Endothelial cell of umbilical vein (primary cell): ENCODE measurements at regions not wholly inside any gene's neighbourhood (a gene's known extent, or its start where the extent isn't known, plus 50 kb on each side); places are given as distances from the start of the nearest gene placed in this dataset.

ENCODE experiments used
- BruUV-seq: library from RNA; stranded (reverse); fragments of 400-500 nt; replicated peaks from 2 replicates; lab custom pipeline; 2021; lab: Mats Ljungman, UMichigan
- CTCF ChIA-PET: fragments of 300-600, 350-600 bp; sonication (Branson Sonifier 250); formaldehyde crosslinking; loops from one replicate; lab custom pipeline; 2021; ENCODE audit warnings: antibody characterized with exemption, inconsistent platforms; lab: Charles Lee
- POLR2A ChIA-PET: fragments of 300-600, 350-600 bp; sonication (Branson Sonifier 250); formaldehyde crosslinking; loops from one replicate; lab custom pipeline; 2021; ENCODE audit warnings: antibody characterized with exemption, inconsistent platforms; lab: Charles Lee
- DNase-seq: peaks from one replicate; pipeline ENCODE4 v3.0.0-alpha.2; 2011; ENCODE audit warnings: low read depth, low spot score
- FAIRE-seq: peaks from 2 replicates; lab custom pipeline; 2011; peaks lifted over from hg19 to GRCh38; lab: Jason Lieb, UNC
- H2AFZ ChIP-seq: 2 replicates; pipeline ENCODE4 v1.6.0; 2012; ENCODE audit warnings: low read depth, low read length, control low read depth, inconsistent platforms
- H3K27ac ChIP-seq: 2 replicates; pipeline ENCODE4 v1.5.1; 2011; ENCODE audit warnings: low read depth, mild to moderate bottlenecking, control low read depth, low read length, moderate library complexity; ENCODE audit not compliant: insufficient read depth
- H3K27me3 ChIP-seq, 2 experiments: 2 replicates each; pipeline versions ENCODE4 v1.6.0 to v1.6.1; 2011; ENCODE audit warnings: low read length in 2 of 2, mixed read lengths in 1 of 2; ENCODE audit not compliant: control insufficient read depth in 2 of 2, insufficient read depth in 2 of 2
- H3K36me3 ChIP-seq, 2 experiments: 2 replicates in 1 of 2; 3 replicates in 1 of 2; pipeline ENCODE4 v1.5.1; 2011; ENCODE audit warnings: low read length in 2 of 2, mild to moderate bottlenecking in 1 of 2, moderate library complexity in 1 of 2; ENCODE audit not compliant: control insufficient read depth in 2 of 2, insufficient read depth in 2 of 2; ENCODE audit errors: extremely low read depth in 1 of 2
- H3K4me1 ChIP-seq: 3 replicates; pipeline ENCODE4 v1.5.1; 2011; ENCODE audit warnings: mild to moderate bottlenecking, low read length; ENCODE audit not compliant: control insufficient read depth, insufficient read depth; ENCODE audit errors: extremely low read depth
- H3K4me2 ChIP-seq: 2 replicates; pipeline ENCODE4 v1.6.1; 2011; ENCODE audit warnings: low read length, control low read depth, mixed read lengths; ENCODE audit not compliant: insufficient read depth
- H3K4me3 ChIP-seq, 3 experiments: fragments of 200-600 bp in 1 of 3; sonication (generic), shearing (Covaris generic) in 1 of 3; replicated peaks in 1 of 3; 2 replicates each; pipeline ENCODE4 v1.5.1; 2011 to 2016; ENCODE audit warnings: control low read depth in 3 of 3, low read length in 3 of 3, mild to moderate bottlenecking in 2 of 3, inconsistent platforms in 1 of 3, low read depth in 1 of 3, moderate library complexity in 1 of 3; ENCODE audit not compliant: insufficient read depth in 1 of 3
- H3K79me2 ChIP-seq: 2 replicates; pipeline ENCODE4 v1.6.0; 2012; ENCODE audit warnings: low read length, inconsistent platforms; ENCODE audit not compliant: control insufficient read depth, insufficient read depth
- H3K9ac ChIP-seq: replicated peaks from 2 replicates; pipeline ENCODE3; 2011; ENCODE audit warnings: low read length, control low read depth; ENCODE audit not compliant: insufficient read depth; ENCODE audit errors: extremely low read depth
- H3K9me1 ChIP-seq: replicated peaks from 3 replicates; pipeline ENCODE4 v1.6.0; 2011; ENCODE audit warnings: mild to moderate bottlenecking, low read length; ENCODE audit not compliant: control insufficient read depth, insufficient read depth; ENCODE audit errors: extremely low read depth
- H3K9me3 ChIP-seq: replicated peaks from 2 replicates; pipeline ENCODE4 v1.5.1; 2012; ENCODE audit warnings: low read length, inconsistent platforms; ENCODE audit not compliant: control insufficient read depth, insufficient read depth
- H4K20me1 ChIP-seq: replicated peaks from 2 replicates; pipeline ENCODE3; 2011; ENCODE audit warnings: mild to moderate bottlenecking, low read length; ENCODE audit not compliant: control insufficient read depth, insufficient read depth; ENCODE audit errors: extremely low read depth
- CTCF ChIP-seq, 2 donors: IDR thresholded peaks; 1 replicate in 1 of 2; 2 replicates in 1 of 2; pipeline ENCODE4 v1.5.1; 2011; ENCODE audit warnings: low read length in 2 of 2, mild to moderate bottlenecking in 2 of 2, moderate library complexity in 2 of 2, control low read depth in 1 of 2, inconsistent platforms in 1 of 2, low read depth in 1 of 2; ENCODE audit not compliant: insufficient read depth in 1 of 2; ENCODE audit errors: extremely low read depth in 1 of 2
- EZH2 ChIP-seq: IDR thresholded peaks from 2 replicates; pipeline ENCODE4 v1.6.1; 2012; ENCODE audit warnings: borderline replicate concordance, low read depth, mild to moderate bottlenecking, moderate library complexity, low read length, inconsistent platforms; ENCODE audit not compliant: severe bottlenecking
- FOS ChIP-seq: IDR thresholded peaks from 2 replicates; pipeline ENCODE4 v1.6.1; 2011; ENCODE audit warnings: mild to moderate bottlenecking, low read length, moderate library complexity, borderline replicate concordance; ENCODE audit not compliant: insufficient read depth
- GATA2 ChIP-seq: IDR thresholded peaks from 2 replicates; pipeline ENCODE4 v1.7.0; 2011; ENCODE audit warnings: low read depth, mild to moderate bottlenecking, moderate library complexity, mixed read lengths, low read length; ENCODE audit not compliant: insufficient read length, insufficient read depth
- MAX ChIP-seq: IDR thresholded peaks from 2 replicates; pipeline ENCODE4 v1.6.1; 2011; ENCODE audit not compliant: insufficient read depth, insufficient read length
- MYC ChIP-seq: IDR thresholded peaks from one replicate; pipeline ENCODE4 v1.6.1; 2011; ENCODE audit warnings: mild to moderate bottlenecking, low read depth, low read length
- POLR2A ChIP-seq: IDR thresholded peaks from 2 replicates; pipeline ENCODE4 v1.6.1; 2012; ENCODE audit warnings: low read depth, mild to moderate bottlenecking, control low read depth, low read length
- POLR2AphosphoS5 ChIP-seq: IDR thresholded peaks from 2 replicates; pipeline ENCODE4 v1.6.1; 2012; ENCODE audit warnings: low read depth, mild to moderate bottlenecking, control low read depth, low read length, moderate library complexity; ENCODE audit not compliant: insufficient read depth
- dilution Hi-C: fragments of 300-500 bp; cut with MboI; formaldehyde crosslinking; loops from one replicate; pipeline ENCODE4 v1.15.0; 2019; ENCODE audit warnings: low sequenced_read_pairs; ENCODE audit not compliant: extremely low pct_ligation_motif_present
- intact Hi-C: fragments of 100-400 bp; cut with micrococcal nuclease; formaldehyde crosslinking; loops from one replicate; pipeline ENCODE4 v1.10.0; 2022

GRCh38 chr2:17323697-17324096 is 194.5 kb downstream of the RAD51AP2 start:
- H3K27ac ChIP-seq: no peak overlapping the region
- FAIRE-seq (no peak), DNase-seq (no peak)
- dilution Hi-C loops: no loop called here
- POLR2A ChIA-PET: no interaction called here
- no peaks in the 10 kb centered on the region for H3K27me3 ChIP-seq
- no peaks in the 10 kb centered on the region for H3K36me3 ChIP-seq
- no peak overlapping the region for H3K4me3 ChIP-seq
- no peak overlapping the region for H2AFZ ChIP-seq
- no peaks in the 10 kb centered on the region for H3K9me3 ChIP-seq
- CTCF ChIA-PET: no interaction called here
- no peaks in the 10 kb centered on the region for H3K4me1 ChIP-seq
- no peak for TF ChIP-seq MAX
- TF ChIP-seq GATA2: no peak
- TF ChIP-seq CTCF (IDR thresholded peaks at IDR 0.05; ENCODE audit: extremely low read depth in 1 of 2, insufficient read depth in 1 of 2, low read depth in 1 of 2, low read length in 2 of 2): no peak
- no peak for TF ChIP-seq EZH2
- no peak for TF ChIP-seq FOS
- TF ChIP-seq POLR2A: no peak
- no peak for TF ChIP-seq POLR2AphosphoS5
- TF ChIP-seq MYC: no peak
- BruUV-seq: no TSS peak
- H3K9me1 ChIP-seq: no peaks in the 10 kb centered on the region
- intact Hi-C loops: no loop called here
- no peaks in the 10 kb centered on the region for H4K20me1 ChIP-seq
- H3K4me2 ChIP-seq: no peak overlapping the region
- no peaks in the 10 kb centered on the region for H3K79me2 ChIP-seq
- no peak overlapping the region for H3K9ac ChIP-seq
